HEK293 (cell line): ENCODE measurements at regions not wholly inside any gene's neighbourhood (a gene's known extent, or its start where the extent isn't known, plus 50 kb on each side); places are given as distances from the start of the nearest gene placed in this dataset.

Experiments
- CTCF ChIP-seq: fragments of 450-650 bp; formaldehyde crosslinking; IDR thresholded peaks from 2 replicates; pipeline ENCODE4 v1.5.1; 2016; ENCODE audit warnings: missing biosample characterization, missing genetic modification characterization
- ZBTB21 ChIP-seq: fragments of 450-650 bp; formaldehyde crosslinking; IDR thresholded peaks from 2 replicates; pipeline ENCODE4 v1.5.1; 2017; ENCODE audit warnings: missing biosample characterization, missing genetic modification characterization
- ZNF184 ChIP-seq: fragments of 450-650 bp; IDR thresholded peaks from 2 replicates; pipeline ENCODE4 v1.5.1; 2018; ENCODE audit warnings: missing biosample characterization, mild to moderate bottlenecking, missing genetic modification characterization
- ZNF274 ChIP-seq, 2 experiments: fragments of 200-500 bp in 1 of 2; fragments of 450-650 bp in 1 of 2; sonication (Bioruptor generic) in 1 of 2; formaldehyde crosslinking in 1 of 2; IDR thresholded peaks; 2 replicates each; pipeline versions ENCODE4 v1.5.1 to v1.6.1; 2014 to 2016; ENCODE audit warnings: borderline replicate concordance in 1 of 2, inconsistent platforms in 1 of 2, low read length in 1 of 2, missing biosample characterization in 1 of 2, missing genetic modification characterization in 1 of 2
- ZNF280C ChIP-seq: fragments of 450-650 bp; formaldehyde crosslinking; IDR thresholded peaks from 2 replicates; pipeline ENCODE4 v1.5.1; 2016; ENCODE audit warnings: missing biosample characterization, missing genetic modification characterization
- ZNF501 ChIP-seq: fragments of 450-650 bp; formaldehyde crosslinking; IDR thresholded peaks from 2 replicates; pipeline ENCODE4 v1.5.1; 2016; ENCODE audit warnings: missing biosample characterization, missing genetic modification characterization
- ZNF701 ChIP-seq: fragments of 450-650 bp; formaldehyde crosslinking; IDR thresholded peaks from 2 replicates; pipeline ENCODE4 v1.5.1; 2016; ENCODE audit warnings: missing biosample characterization, missing genetic modification characterization
- ZNF76 ChIP-seq: fragments of 450-650 bp; formaldehyde crosslinking; IDR thresholded peaks from 2 replicates; pipeline ENCODE4; 2016; ENCODE audit warnings: low read depth, missing biosample characterization, missing genetic modification characterization, borderline replicate concordance

- TF ChIP-seq ZNF274 (IDR thresholded peaks at IDR 0.05; ENCODE audit: low read length) (no peak), ZNF274 (tag by site-specific recombination; IDR thresholded peaks at IDR 0.05; ENCODE audit: borderline replicate concordance) (no peak), ZNF76 (no peak), ZNF701 (tag by site-specific recombination) (no peak), CTCF (tag by site-specific recombination) (no peak), ZNF280C (tag by site-specific recombination) (no peak), ZBTB21 (tag by site-specific recombination) (no peak), ZNF184 (tag by site-specific recombination) (no peak), ZNF501 (tag by site-specific recombination) (no peak)
Measured at GRCh38 chr2:217515615-217516309, 487.0 kb downstream of the TNS1 start.
